22Rv1 (cell line): ENCODE measurements at regions not wholly inside any gene's neighbourhood (a gene's known extent, or its start where the extent isn't known, plus 50 kb on each side); places are given as distances from the start of the nearest gene placed in this dataset.

Experiments
- ZFX ChIP-seq: fragments of 450-650 bp; IDR thresholded peaks from 2 replicates; pipeline ENCODE4 v1.6.1; 2017; ENCODE audit warnings: antibody characterized with exemption, borderline replicate concordance
- TF ChIP-seq, protein P1 (sequence below): fragments of 450-650 bp; IDR thresholded peaks from 2 replicates; pipeline ENCODE4 v1.5.1; 2017; ENCODE audit warnings: mild to moderate bottlenecking

DNA sequence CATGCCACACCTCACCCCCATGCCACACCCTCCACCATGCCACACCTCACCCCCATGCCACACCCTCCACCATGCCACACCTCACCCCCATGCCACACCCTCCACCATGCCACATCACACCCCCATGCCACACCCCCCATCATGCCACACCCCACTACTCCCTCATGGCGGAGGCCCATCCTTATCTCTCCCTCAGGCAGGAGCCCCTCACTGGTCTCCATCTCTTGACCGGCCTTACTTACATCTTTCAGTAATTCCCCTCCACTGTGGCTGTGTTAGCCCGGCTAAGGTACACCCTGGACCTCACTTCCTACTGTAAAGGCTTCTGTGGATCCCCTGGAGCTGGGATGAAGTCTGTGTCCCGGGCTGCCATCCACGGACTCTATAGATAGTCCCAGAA, 102.0 kb downstream of the OLFM1 start:
- TF ChIP-seq, protein P1, sequence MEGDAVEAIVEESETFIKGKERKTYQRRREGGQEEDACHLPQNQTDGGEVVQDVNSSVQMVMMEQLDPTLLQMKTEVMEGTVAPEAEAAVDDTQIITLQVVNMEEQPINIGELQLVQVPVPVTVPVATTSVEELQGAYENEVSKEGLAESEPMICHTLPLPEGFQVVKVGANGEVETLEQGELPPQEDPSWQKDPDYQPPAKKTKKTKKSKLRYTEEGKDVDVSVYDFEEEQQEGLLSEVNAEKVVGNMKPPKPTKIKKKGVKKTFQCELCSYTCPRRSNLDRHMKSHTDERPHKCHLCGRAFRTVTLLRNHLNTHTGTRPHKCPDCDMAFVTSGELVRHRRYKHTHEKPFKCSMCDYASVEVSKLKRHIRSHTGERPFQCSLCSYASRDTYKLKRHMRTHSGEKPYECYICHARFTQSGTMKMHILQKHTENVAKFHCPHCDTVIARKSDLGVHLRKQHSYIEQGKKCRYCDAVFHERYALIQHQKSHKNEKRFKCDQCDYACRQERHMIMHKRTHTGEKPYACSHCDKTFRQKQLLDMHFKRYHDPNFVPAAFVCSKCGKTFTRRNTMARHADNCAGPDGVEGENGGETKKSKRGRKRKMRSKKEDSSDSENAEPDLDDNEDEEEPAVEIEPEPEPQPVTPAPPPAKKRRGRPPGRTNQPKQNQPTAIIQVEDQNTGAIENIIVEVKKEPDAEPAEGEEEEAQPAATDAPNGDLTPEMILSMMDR = no peak
- TF ChIP-seq ZFX = no peak
